ENCODE measurements at regions not wholly inside any gene's neighbourhood (a gene's known extent, or its start where the extent isn't known, plus 50 kb on each side); places are given as distances from the start of the nearest gene placed in this dataset.

DNA sequence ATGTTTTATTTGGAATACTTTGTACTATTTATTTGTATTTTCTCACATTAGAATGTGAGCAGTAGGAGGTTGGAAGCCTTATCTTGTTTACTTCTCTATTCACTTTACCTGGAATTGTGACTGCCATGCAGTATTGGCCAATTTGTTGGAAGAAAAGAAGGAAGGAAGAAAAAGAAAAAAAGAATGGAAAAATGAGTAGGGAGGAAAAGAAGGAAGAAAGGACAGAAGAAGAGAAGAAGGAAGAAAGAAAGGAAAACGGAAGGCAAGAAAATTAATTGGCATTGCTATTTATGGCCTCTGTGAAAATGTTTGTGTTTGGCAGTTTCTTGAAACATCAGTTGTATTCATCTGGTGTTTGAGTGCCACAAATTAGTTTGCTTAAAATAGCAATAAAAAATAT is 575.2 kb upstream of the ZNF608 start:
- Mint-ChIP-seq H3K4me3 (no peak overlapping the region), H3K4me1 (peaks cover 37% of the 10 kb centered on the region)

DNA sequence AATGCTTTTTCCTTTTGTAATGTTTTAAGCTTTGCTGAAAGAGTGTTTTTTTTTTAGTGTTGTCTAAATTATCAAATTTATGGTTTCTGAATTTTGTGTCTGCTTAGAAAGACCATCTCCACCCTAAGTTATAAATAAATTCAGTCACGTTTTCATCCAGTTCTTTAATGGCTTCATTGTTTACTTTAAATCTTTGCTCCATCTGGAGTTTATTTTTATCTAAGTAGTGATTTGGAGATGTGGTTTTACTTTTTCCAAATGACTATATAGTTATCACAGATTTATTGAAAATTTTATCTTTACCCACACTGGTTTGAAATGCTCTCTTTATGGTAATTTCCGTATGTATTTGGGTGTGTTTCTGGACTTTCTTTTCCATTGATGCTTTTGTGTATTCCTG is 577.2 kb upstream of the ZNF608 start:
- no peak overlapping the region for H3K4me3 Mint-ChIP-seq
- DNase-seq (ENCODE audit: low spot score in 2 of 2, unreplicated experiment in 2 of 2) = no peak
- no peaks in the 10 kb centered on the region for H3K9me3 Mint-ChIP-seq
- H3K27ac Mint-ChIP-seq = no peak overlapping the region
- TF ChIP-seq, protein P1, sequence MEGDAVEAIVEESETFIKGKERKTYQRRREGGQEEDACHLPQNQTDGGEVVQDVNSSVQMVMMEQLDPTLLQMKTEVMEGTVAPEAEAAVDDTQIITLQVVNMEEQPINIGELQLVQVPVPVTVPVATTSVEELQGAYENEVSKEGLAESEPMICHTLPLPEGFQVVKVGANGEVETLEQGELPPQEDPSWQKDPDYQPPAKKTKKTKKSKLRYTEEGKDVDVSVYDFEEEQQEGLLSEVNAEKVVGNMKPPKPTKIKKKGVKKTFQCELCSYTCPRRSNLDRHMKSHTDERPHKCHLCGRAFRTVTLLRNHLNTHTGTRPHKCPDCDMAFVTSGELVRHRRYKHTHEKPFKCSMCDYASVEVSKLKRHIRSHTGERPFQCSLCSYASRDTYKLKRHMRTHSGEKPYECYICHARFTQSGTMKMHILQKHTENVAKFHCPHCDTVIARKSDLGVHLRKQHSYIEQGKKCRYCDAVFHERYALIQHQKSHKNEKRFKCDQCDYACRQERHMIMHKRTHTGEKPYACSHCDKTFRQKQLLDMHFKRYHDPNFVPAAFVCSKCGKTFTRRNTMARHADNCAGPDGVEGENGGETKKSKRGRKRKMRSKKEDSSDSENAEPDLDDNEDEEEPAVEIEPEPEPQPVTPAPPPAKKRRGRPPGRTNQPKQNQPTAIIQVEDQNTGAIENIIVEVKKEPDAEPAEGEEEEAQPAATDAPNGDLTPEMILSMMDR (IDR thresholded peaks at IDR 0.05; ENCODE audit: unreplicated experiment) = no peak
- H3K4me1 Mint-ChIP-seq = peaks cover 27% of the 10 kb centered on the region
- no peaks in the 10 kb centered on the region for H3K36me3 Mint-ChIP-seq
- no peaks in the 10 kb centered on the region for H3K27me3 Mint-ChIP-seq (ENCODE audit: low read depth)

More for the DNA sequence above, 575.2 kb upstream of the ZNF608 start:
- Mint-ChIP-seq H3K36me3 (no peaks in the 10 kb centered on the region), H3K9me3 (no peaks in the 10 kb centered on the region), H3K27ac (no peak overlapping the region), H3K27me3 (ENCODE audit: low read depth) (no peaks in the 10 kb centered on the region)
- no peak for DNase-seq (ENCODE audit: low spot score in 2 of 2, unreplicated experiment in 2 of 2)
- TF ChIP-seq, protein P1 (IDR thresholded peaks at IDR 0.05; ENCODE audit: unreplicated experiment) = no peak

DNA sequence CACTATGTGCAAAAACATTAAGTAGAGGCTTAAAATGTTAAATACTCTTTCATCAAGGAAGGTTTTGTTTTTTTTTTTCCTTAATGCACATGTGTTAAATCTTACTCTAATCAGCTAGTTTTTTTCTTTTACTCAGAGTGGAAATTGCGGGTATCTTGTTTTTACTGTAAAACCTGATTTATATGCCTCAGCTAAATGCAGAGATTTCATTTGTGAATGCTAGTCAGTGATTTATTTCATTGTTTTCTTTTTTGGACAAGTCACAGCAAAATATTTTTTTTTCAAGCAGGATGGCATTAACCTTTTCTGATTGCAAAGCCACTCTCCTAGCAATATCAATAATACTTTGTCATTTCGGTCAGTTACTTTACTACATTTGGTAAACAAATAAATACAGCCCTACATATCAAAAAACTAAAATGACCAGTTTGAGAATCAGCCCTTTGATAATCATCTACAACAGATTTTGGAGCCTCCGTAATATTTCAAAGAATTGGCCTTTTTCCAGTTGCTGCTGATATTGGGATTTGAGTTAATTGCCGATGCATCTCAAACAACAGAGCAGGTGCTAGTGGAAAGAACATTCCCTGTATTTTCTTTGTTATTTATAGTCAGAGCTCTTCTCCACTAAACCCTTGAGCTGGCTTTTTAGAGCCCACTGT is 579.2 kb upstream of the ZNF608 start:
- Mint-ChIP-seq H3K27ac (no peak overlapping the region), H3K4me3 (no peak overlapping the region), H3K36me3 (no peaks in the 10 kb centered on the region), H3K9me3 (peaks cover 3% of the 10 kb centered on the region), H3K27me3 (ENCODE audit: low read depth) (no peaks in the 10 kb centered on the region), H3K4me1 (peaks cover 27% of the 10 kb centered on the region)
- TF ChIP-seq, protein P1 (IDR thresholded peaks at IDR 0.05; ENCODE audit: unreplicated experiment) = no peak
- DNase-seq (ENCODE audit: low spot score in 2 of 2, unreplicated experiment in 2 of 2) = no peak

DNA sequence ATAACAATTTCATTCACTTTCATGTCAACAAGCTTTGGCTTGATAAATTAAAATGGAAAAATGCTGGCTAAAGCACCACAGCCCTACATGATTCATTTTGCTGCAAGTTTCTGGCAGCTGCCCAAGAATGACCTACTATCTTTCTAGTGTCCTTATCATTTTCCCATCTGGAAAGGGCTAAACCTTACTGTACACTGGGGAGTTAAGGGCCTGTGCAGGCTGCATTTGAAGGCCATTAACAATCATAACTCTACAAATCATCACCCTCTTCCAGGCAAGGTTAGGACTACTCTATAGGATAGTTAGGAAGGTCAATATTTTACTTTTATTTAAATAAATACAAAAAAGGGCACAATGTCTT is 579.7 kb upstream of the ZNF608 start:
- no peak overlapping the region for H3K4me3 Mint-ChIP-seq
- TF ChIP-seq, protein P1 (IDR thresholded peaks at IDR 0.05; ENCODE audit: unreplicated experiment) = no peak
- H3K27ac Mint-ChIP-seq = no peak overlapping the region

DNA sequence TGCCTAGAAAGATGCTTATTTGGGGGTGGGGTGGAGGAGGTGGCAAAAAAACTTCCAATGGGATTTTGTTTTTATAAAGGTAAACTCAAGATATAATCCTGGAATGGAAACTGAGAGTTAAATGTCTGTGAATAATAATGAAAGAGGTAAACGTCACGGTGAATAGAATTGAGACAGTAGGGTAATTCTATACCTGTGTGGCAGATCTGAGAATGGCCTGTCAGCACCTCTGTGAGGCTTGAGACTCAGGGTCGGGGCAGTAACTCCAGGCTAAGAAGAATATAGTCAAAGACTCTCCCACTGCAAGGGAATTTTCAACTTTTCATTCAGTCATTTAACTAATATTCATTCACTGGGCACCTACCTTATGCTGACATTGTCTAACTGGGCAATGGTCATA is 581.2 kb upstream of the ZNF608 start:
- H3K4me3 Mint-ChIP-seq = no peak overlapping the region
- no peak overlapping the region for H3K27ac Mint-ChIP-seq
- H3K9me3 Mint-ChIP-seq = peaks cover 3% of the 10 kb centered on the region
- H3K27me3 Mint-ChIP-seq (ENCODE audit: low read depth) = no peaks in the 10 kb centered on the region
- TF ChIP-seq, protein P1 (IDR thresholded peaks at IDR 0.05; ENCODE audit: unreplicated experiment) = no peak
- DNase-seq (ENCODE audit: low spot score in 2 of 2, unreplicated experiment in 2 of 2) = no peak
- H3K4me1 Mint-ChIP-seq = peaks cover 39% of the 10 kb centered on the region
- H3K36me3 Mint-ChIP-seq = no peaks in the 10 kb centered on the region

More for the DNA sequence above, 579.7 kb upstream of the ZNF608 start:
- Mint-ChIP-seq H3K9me3 (peaks cover 3% of the 10 kb centered on the region), H3K4me1 (peaks cover 28% of the 10 kb centered on the region), H3K36me3 (no peaks in the 10 kb centered on the region), H3K27me3 (ENCODE audit: low read depth) (no peaks in the 10 kb centered on the region)
- peak in 1 of 2 experiments; percentile 49 for DNase-seq (ENCODE audit: low spot score in 2 of 2, unreplicated experiment in 2 of 2)
